HG03457 (cell line): ENCODE measurements at regions not wholly inside any gene's neighbourhood (a gene's known extent, or its start where the extent isn't known, plus 50 kb on each side); places are given as distances from the start of the nearest gene placed in this dataset.

Experiments used
- ATAC-seq: cut with Tn5 transposase; IDR thresholded peaks from one replicate; pipeline ENCODE4 v1.9.1; 2021; ENCODE audit warnings: moderate number of reproducible peaks; ENCODE audit not compliant: unreplicated experiment

- ATAC-seq: no peak
Measured at GRCh38 chr1:56060906-56061305, 518.5 kb downstream of the PLPP3 start.

GRCh38 chr1:56057466-56058405 lies 521.6 kb downstream of the PLPP3 start:
- ATAC-seq: no peak

GRCh38 chr1:56056438-56057287 lies 522.7 kb downstream of the PLPP3 start:
- no peak for ATAC-seq

- no peak for ATAC-seq
Measured at GRCh38 chr1:56054959-56055358, 524.4 kb downstream of the PLPP3 start.

GRCh38 chr1:56052041-56052440 lies 527.3 kb downstream of the PLPP3 start:
- ATAC-seq: no peak

GRCh38 chr1:56050911-56051310 lies 528.5 kb downstream of the PLPP3 start:
- ATAC-seq: no peak

GRCh38 chr1:56045477-56045876 lies 533.9 kb downstream of the PLPP3 start:
- ATAC-seq: no peak

- ATAC-seq: no peak
Measured at GRCh38 chr1:56045062-56045461, 534.3 kb downstream of the PLPP3 start.

GRCh38 chr1:56036479-56036878 lies 542.9 kb downstream of the PLPP3 start:
- no peak for ATAC-seq

GRCh38 chr1:56034847-56035481 lies 544.4 kb downstream of the PLPP3 start:
- no peak for ATAC-seq

GRCh38 chr1:56034222-56034621 lies 545.1 kb downstream of the PLPP3 start:
- ATAC-seq: no peak

GRCh38 chr1:56033321-56034037 lies 545.9 kb downstream of the PLPP3 start:
- no peak for ATAC-seq

GRCh38 chr1:56032096-56032676 lies 547.2 kb downstream of the PLPP3 start:
- no peak for ATAC-seq

- no peak for ATAC-seq
Measured at GRCh38 chr1:56031001-56031400, 548.4 kb downstream of the PLPP3 start.

- no peak for ATAC-seq
Measured at GRCh38 chr1:56029319-56030003, 549.9 kb downstream of the PLPP3 start.

GRCh38 chr1:56028911-56029310 lies 550.5 kb downstream of the PLPP3 start:
- ATAC-seq: no peak

- no peak for ATAC-seq
Measured at GRCh38 chr1:56028244-56028643, 551.1 kb downstream of the PLPP3 start.

GRCh38 chr1:56025942-56026341 lies 553.4 kb downstream of the PLPP3 start:
- ATAC-seq: no peak

- no peak for ATAC-seq
Measured at GRCh38 chr1:56024155-56024554, 555.2 kb downstream of the PLPP3 start.

- ATAC-seq: no peak
Measured at GRCh38 chr1:56019922-56020321, 559.4 kb downstream of the PLPP3 start.
